ENCODE measurements at regions not wholly inside any gene's neighbourhood (a gene's known extent, or its start where the extent isn't known, plus 50 kb on each side); places are given as distances from the start of the nearest gene placed in this dataset.

GRCh38 chr6:167578371-167578901, 248.3 kb upstream of the AFDN start:
- Mint-ChIP-seq H3K4me3 (no peak overlapping the region), H3K9me3 (peaks cover 6% of the 10 kb centered on the region), H3K36me3 (ENCODE audit: insufficient read depth) (no peaks in the 10 kb centered on the region), H3K4me1 (no peaks in the 10 kb centered on the region), H3K27me3 (peaks cover 44% of the 10 kb centered on the region), H3K27ac (ENCODE audit: low read depth) (no peak overlapping the region)
- no peak for ATAC-seq (replicated peaks; ENCODE audit: extremely low read depth, poor library complexity, severe bottlenecking)
- DNase-seq (ENCODE audit: low spot score in 2 of 2): no peak

GRCh38 chr6:167579806-167580618, 246.7 kb upstream of the AFDN start:
- Mint-ChIP-seq H3K4me3 (no peak overlapping the region), H3K9me3 (peaks cover 6% of the 10 kb centered on the region), H3K27ac (ENCODE audit: low read depth) (no peak overlapping the region), H3K4me1 (no peaks in the 10 kb centered on the region), H3K27me3 (peaks cover 47% of the 10 kb centered on the region), H3K36me3 (ENCODE audit: insufficient read depth) (no peaks in the 10 kb centered on the region)
- no peak for DNase-seq (ENCODE audit: low spot score in 2 of 2)
- ATAC-seq (replicated peaks; ENCODE audit: extremely low read depth, poor library complexity, severe bottlenecking): no peak

GRCh38 chr6:167580619-167580911, 246.1 kb upstream of the AFDN start:
- ATAC-seq (replicated peaks; ENCODE audit: extremely low read depth, poor library complexity, severe bottlenecking): no peak
- no peak overlapping the region for H3K27ac Mint-ChIP-seq (ENCODE audit: low read depth)
- H3K4me3 Mint-ChIP-seq: no peak overlapping the region

GRCh38 chr6:167581637-167582036, 245.1 kb upstream of the AFDN start:
- DNase-seq (ENCODE audit: low spot score in 2 of 2) (no peak), ATAC-seq (replicated peaks; ENCODE audit: extremely low read depth, poor library complexity, severe bottlenecking) (no peak)
- no peak overlapping the region for H3K27ac Mint-ChIP-seq (ENCODE audit: low read depth)
- peaks cover 6% of the 10 kb centered on the region for H3K9me3 Mint-ChIP-seq
- H3K4me3 Mint-ChIP-seq: no peak overlapping the region
- no peaks in the 10 kb centered on the region for H3K36me3 Mint-ChIP-seq (ENCODE audit: insufficient read depth)
- no peaks in the 10 kb centered on the region for H3K4me1 Mint-ChIP-seq
- peaks cover 51% of the 10 kb centered on the region for H3K27me3 Mint-ChIP-seq

More at GRCh38 chr6:167580619-167580911, 246.1 kb upstream of the AFDN start:
- Mint-ChIP-seq H3K4me1 (no peaks in the 10 kb centered on the region), H3K9me3 (peaks cover 6% of the 10 kb centered on the region), H3K36me3 (ENCODE audit: insufficient read depth) (no peaks in the 10 kb centered on the region), H3K27me3 (peaks cover 52% of the 10 kb centered on the region)
- no peak for DNase-seq (ENCODE audit: low spot score in 2 of 2)

GRCh38 chr6:167583412-167583811, 243.3 kb upstream of the AFDN start:
- peaks cover 37% of the 10 kb centered on the region for H3K27me3 Mint-ChIP-seq
- no peak overlapping the region for H3K4me3 Mint-ChIP-seq
- no peaks in the 10 kb centered on the region for H3K36me3 Mint-ChIP-seq (ENCODE audit: insufficient read depth)
- ATAC-seq (replicated peaks; ENCODE audit: extremely low read depth, poor library complexity, severe bottlenecking): no peak
- peaks cover 6% of the 10 kb centered on the region for H3K9me3 Mint-ChIP-seq
- no peak overlapping the region for H3K27ac Mint-ChIP-seq (ENCODE audit: low read depth)
- DNase-seq (ENCODE audit: low spot score in 2 of 2): no peak
- no peaks in the 10 kb centered on the region for H3K4me1 Mint-ChIP-seq

GRCh38 chr6:167588181-167588919, 238.4 kb upstream of the AFDN start:
- H3K4me3 Mint-ChIP-seq: no peak overlapping the region
- H3K4me1 Mint-ChIP-seq: no peaks in the 10 kb centered on the region
- H3K9me3 Mint-ChIP-seq: peaks cover 12% of the 10 kb centered on the region
- peaks cover 1% of the 10 kb centered on the region for H3K36me3 Mint-ChIP-seq (ENCODE audit: insufficient read depth)
- DNase-seq (ENCODE audit: low spot score in 2 of 2): no peak
- ATAC-seq (replicated peaks; ENCODE audit: extremely low read depth, poor library complexity, severe bottlenecking): no peak
- H3K27me3 Mint-ChIP-seq: peaks cover 9% of the 10 kb centered on the region
- no peak overlapping the region for H3K27ac Mint-ChIP-seq (ENCODE audit: low read depth)

GRCh38 chr6:167588920-167589614, 237.6 kb upstream of the AFDN start:
- Mint-ChIP-seq H3K4me3 (no peak overlapping the region), H3K27me3 (peaks cover 9% of the 10 kb centered on the region), H3K27ac (ENCODE audit: low read depth) (no peak overlapping the region), H3K36me3 (ENCODE audit: insufficient read depth) (peaks cover 1% of the 10 kb centered on the region), H3K4me1 (no peaks in the 10 kb centered on the region), H3K9me3 (peaks cover 12% of the 10 kb centered on the region)
- DNase-seq (ENCODE audit: low spot score in 2 of 2) (no peak), ATAC-seq (replicated peaks; ENCODE audit: extremely low read depth, poor library complexity, severe bottlenecking) (no peak)

- Mint-ChIP-seq H3K4me3 (no peak overlapping the region), H3K9me3 (peaks cover 12% of the 10 kb centered on the region), H3K36me3 (ENCODE audit: insufficient read depth) (peaks cover 1% of the 10 kb centered on the region), H3K27ac (ENCODE audit: low read depth) (no peak overlapping the region), H3K4me1 (no peaks in the 10 kb centered on the region), H3K27me3 (peaks cover 9% of the 10 kb centered on the region)
- no peak for DNase-seq (ENCODE audit: low spot score in 2 of 2)
- ATAC-seq (replicated peaks; ENCODE audit: extremely low read depth, poor library complexity, severe bottlenecking): no peak
Observed at GRCh38 chr6:167589615-167589940, 237.1 kb upstream of the AFDN start.

GRCh38 chr6:167590193-167590592, 236.5 kb upstream of the AFDN start:
- no peak for ATAC-seq (replicated peaks; ENCODE audit: extremely low read depth, poor library complexity, severe bottlenecking)
- H3K4me3 Mint-ChIP-seq: no peak overlapping the region
- peaks cover 1% of the 10 kb centered on the region for H3K36me3 Mint-ChIP-seq (ENCODE audit: insufficient read depth)
- H3K27ac Mint-ChIP-seq (ENCODE audit: low read depth): no peak overlapping the region
- peaks cover 5% of the 10 kb centered on the region for H3K27me3 Mint-ChIP-seq
- no peak for DNase-seq (ENCODE audit: low spot score in 2 of 2)
- H3K4me1 Mint-ChIP-seq: no peaks in the 10 kb centered on the region
- peaks cover 12% of the 10 kb centered on the region for H3K9me3 Mint-ChIP-seq

Data from central memory CD8-positive, alpha-beta T cell (primary cell).